Vagina (tissue), 2 donors: ENCODE measurements at regions not wholly inside any gene's neighbourhood (a gene's known extent, or its start where the extent isn't known, plus 50 kb on each side); places are given as distances from the start of the nearest gene placed in this dataset.
"Not testable (repeated sequence)": the region's sequence is repeated elsewhere in the genome, so short reads cannot be mapped to it uniquely, and the experiment has no call there.

Source experiments
- DNase-seq, 2 donors: peaks; one replicate each; pipeline ENCODE4 v3.0.0-alpha.2; 2017; ENCODE audit errors: extremely low spot score in 2 of 2
- H3K27ac ChIP-seq: fragments of 200-600 bp; sonication (generic); one replicate; pipeline ENCODE4 v1.5.1; 2019
- H3K27me3 ChIP-seq: fragments of 200-600 bp; sonication (generic); one replicate; pipeline ENCODE4 v1.5.1; 2019
- H3K36me3 ChIP-seq, 2 donors: fragments of 200-600 bp; sonication (generic); one replicate each; pipeline ENCODE4 v1.5.1; 2017 to 2019
- H3K4me1 ChIP-seq: fragments of 200-600 bp; sonication (generic); one replicate; pipeline ENCODE4 v1.5.1; 2019
- H3K4me3 ChIP-seq, 2 donors: fragments of 200-600 bp; sonication (generic); 1 replicate in 1 of 2; 2 replicates in 1 of 2; pipeline ENCODE4 v1.5.1; 2016 to 2019
- H3K9me3 ChIP-seq: fragments of 200-600 bp; sonication (generic); one replicate; pipeline ENCODE4 v1.5.1; 2019
- POLR2A ChIP-seq, 2 donors: fragments of 450-650 bp; IDR thresholded peaks; one replicate each; pipeline ENCODE4 v1.6.1; 2017; ENCODE audit warnings: antibody characterized with exemption in 2 of 2, mild to moderate bottlenecking in 2 of 2, moderate library complexity in 2 of 2
- POLR2AphosphoS5 ChIP-seq, 2 donors: sonication (generic); formaldehyde crosslinking; IDR thresholded peaks; one replicate each; pipeline ENCODE4 v1.9.0; 2017; ENCODE audit warnings: antibody characterized with exemption in 2 of 2, mild to moderate bottlenecking in 2 of 2, low read depth in 1 of 2; ENCODE audit not compliant: insufficient read depth in 1 of 2
- intact Hi-C: fragments of 100-400 bp; cut with DNase I; formaldehyde crosslinking; loops from one replicate; pipeline ENCODE4 v1.15.1; 2023
- TF ChIP-seq, protein P1 (sequence below), 3 experiments: fragments of 450-650 bp in 2 of 3; fragments of 200-600 bp in 1 of 3; sonication (generic) in 1 of 3; IDR thresholded peaks; one replicate each; pipeline ENCODE4 v1.5.1; 2017 to 2019; ENCODE audit warnings: antibody characterized with exemption in 3 of 3, mild to moderate bottlenecking in 2 of 3, moderate library complexity in 2 of 3

DNA sequence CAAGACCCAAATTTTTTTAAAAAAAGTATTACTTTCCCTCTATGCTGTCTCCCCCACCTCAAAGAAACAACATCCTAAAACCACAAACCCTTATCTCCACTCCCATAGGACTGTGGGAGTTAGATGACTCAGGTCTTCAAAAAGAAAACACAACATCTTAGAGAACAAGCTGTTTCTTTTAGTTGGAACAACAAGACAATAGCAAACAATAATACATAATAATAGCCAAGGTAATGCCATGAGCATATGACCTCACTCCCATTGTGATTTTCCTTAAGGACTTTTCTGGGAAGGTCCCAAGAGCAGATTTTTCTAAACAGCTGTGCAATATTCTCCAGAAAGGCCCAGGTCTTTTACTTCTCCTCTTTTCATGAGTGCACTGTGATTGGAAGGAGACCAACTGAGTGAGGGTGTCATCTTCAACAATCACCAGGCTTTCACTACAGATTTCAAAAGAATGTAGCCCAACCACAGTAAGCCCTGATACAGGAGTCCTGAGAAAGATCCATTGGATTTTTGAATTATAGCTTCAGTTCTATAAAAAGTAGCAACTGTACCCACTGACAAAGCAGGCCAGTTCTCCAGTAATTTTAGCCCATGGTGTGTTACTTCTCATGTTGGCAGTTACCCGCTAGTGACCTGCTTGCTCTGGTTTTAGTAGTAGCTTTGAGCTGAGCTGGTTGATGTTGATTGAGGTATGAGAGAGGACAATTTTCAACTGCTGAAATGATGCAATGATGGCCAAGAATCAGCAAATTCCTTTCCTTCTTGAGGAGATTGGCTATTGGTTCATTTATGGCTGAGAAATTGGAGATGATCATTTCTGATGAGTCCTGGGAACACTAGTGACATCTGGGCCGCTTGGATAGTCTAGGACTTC lies 144.5 kb upstream of the TCF4 start:
- intact Hi-C loops = no loop called here
- no peak overlapping the region for H3K27ac ChIP-seq

DNA sequence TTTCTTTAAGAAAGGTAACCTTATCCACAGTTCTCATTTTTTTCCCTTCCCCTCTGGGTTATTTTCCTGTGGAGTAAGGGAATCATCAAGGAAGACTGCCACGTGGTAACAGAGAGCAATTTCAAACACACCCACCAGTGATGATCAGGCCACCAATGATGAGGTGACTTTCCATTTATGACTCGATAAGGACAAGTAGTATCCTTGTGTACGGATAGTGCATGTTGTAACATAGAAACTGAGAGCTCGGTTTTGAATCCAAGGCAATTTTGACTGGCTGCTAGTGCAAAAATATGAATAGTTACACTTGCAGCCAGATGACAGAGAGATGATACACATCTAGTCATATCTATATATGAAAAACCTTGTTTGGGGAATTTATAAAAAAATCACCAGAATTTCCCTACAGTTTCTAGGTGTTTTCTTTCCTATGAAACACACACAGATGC lies 143.6 kb upstream of the TCF4 start:
- TF ChIP-seq POLR2AphosphoS5 (IDR thresholded peaks at IDR 0.05; ENCODE audit: insufficient read depth in 1 of 2, low read depth in 1 of 2) (no peak), POLR2A (IDR thresholded peaks at IDR 0.05) (no peak)
- TF ChIP-seq, protein P1, sequence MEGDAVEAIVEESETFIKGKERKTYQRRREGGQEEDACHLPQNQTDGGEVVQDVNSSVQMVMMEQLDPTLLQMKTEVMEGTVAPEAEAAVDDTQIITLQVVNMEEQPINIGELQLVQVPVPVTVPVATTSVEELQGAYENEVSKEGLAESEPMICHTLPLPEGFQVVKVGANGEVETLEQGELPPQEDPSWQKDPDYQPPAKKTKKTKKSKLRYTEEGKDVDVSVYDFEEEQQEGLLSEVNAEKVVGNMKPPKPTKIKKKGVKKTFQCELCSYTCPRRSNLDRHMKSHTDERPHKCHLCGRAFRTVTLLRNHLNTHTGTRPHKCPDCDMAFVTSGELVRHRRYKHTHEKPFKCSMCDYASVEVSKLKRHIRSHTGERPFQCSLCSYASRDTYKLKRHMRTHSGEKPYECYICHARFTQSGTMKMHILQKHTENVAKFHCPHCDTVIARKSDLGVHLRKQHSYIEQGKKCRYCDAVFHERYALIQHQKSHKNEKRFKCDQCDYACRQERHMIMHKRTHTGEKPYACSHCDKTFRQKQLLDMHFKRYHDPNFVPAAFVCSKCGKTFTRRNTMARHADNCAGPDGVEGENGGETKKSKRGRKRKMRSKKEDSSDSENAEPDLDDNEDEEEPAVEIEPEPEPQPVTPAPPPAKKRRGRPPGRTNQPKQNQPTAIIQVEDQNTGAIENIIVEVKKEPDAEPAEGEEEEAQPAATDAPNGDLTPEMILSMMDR (IDR thresholded peaks at IDR 0.05) = no peak
- Histone ChIP-seq H3K27ac (no peak overlapping the region), H3K36me3 (no peaks in the 10 kb centered on the region), H3K9me3 (no peaks in the 10 kb centered on the region), H3K27me3 (no peaks in the 10 kb centered on the region), H3K4me3 (no peak overlapping the region), H3K4me1 (no peaks in the 10 kb centered on the region)
- DNase-seq = no peak
- intact Hi-C loops = no loop called here

More for the DNA sequence above, 144.5 kb upstream of the TCF4 start:
- no peak for DNase-seq
- TF ChIP-seq POLR2AphosphoS5 (IDR thresholded peaks at IDR 0.05; ENCODE audit: insufficient read depth in 1 of 2, low read depth in 1 of 2) = no peak
- TF ChIP-seq, protein P1 (IDR thresholded peaks at IDR 0.05) = no peak
- no peak for TF ChIP-seq POLR2A (IDR thresholded peaks at IDR 0.05)
- Histone ChIP-seq H3K4me1 (no peaks in the 10 kb centered on the region), H3K36me3 (no peaks in the 10 kb centered on the region), H3K4me3 (no peak overlapping the region), H3K27me3 (no peaks in the 10 kb centered on the region), H3K9me3 (no peaks in the 10 kb centered on the region)

DNA sequence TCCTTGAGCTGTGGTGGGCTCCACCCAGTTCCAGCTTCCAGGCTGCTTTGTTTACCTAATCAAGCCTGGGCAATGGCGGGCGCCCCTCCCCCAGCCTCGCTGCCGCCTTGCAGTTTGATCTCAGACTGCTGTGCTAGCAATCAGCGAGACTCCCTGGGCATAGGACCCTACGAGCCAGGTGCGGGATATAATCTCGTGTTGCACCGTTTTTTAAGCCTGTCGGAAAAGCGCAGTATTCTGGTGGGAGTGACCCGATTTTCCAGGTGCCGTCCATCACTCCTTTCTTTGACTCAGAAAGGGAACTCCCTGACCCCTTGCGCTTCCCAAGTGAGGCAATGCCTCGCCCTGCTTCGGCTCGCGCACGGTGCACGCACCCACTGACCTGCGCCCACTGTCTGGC lies 133.0 kb upstream of the TCF4 start:
- H3K9me3 ChIP-seq, intact Hi-C loops, H3K27me3 ChIP-seq, H3K4me3 ChIP-seq, H3K4me1 ChIP-seq, DNase-seq, H3K27ac ChIP-seq, H3K36me3 ChIP-seq: not testable (repeated sequence)

DNA sequence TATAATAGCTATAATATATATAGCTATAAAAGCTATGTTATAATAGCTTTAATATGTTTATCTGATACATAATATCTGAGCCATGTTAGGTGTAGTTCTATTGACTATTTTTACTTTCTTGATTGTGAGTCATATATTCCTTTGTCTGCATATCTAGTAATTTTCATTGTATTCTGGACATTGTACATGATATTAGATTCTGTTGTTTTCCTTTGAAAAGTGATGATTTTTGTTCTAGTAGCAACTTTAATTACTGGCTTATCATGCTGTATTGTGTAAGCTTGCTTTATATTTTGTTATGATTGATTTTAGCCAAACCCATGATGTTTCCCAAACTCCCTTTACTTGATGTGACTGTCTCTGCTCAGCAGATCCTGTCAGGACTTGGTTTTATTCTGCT lies 125.7 kb upstream of the TCF4 start:
- intact Hi-C loops = no loop called here
- no peak for DNase-seq
- peaks cover 10% of the 10 kb centered on the region for H3K9me3 ChIP-seq
- H3K27ac ChIP-seq = no peak overlapping the region
- H3K27me3 ChIP-seq = no peaks in the 10 kb centered on the region
- H3K36me3 ChIP-seq = no peaks in the 10 kb centered on the region
- no peak for TF ChIP-seq POLR2AphosphoS5 (IDR thresholded peaks at IDR 0.05; ENCODE audit: insufficient read depth in 1 of 2, low read depth in 1 of 2)
- TF ChIP-seq POLR2A (IDR thresholded peaks at IDR 0.05) = no peak
- TF ChIP-seq, protein P1 (IDR thresholded peaks at IDR 0.05) = no peak
- H3K4me1 ChIP-seq = no peaks in the 10 kb centered on the region
- no peak overlapping the region for H3K4me3 ChIP-seq

DNA sequence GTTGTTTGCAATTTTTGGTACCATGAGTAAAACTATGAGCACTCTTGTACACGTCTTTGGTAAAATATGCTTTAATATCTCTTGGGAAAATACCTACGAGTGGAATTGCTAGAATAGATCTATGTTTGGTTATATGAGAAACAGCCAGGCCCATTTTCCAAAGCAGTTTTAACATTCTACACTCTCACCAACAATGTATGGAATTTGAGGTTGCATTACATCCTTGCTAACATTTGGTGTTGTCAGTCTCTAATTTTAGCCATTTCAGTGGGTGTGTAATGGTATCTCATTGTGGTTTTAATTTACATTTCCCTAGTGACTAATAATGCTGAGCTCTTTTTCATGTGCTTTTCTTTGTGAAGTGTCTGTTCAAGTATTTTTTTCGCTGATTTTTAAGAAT lies 118.9 kb upstream of the TCF4 start:
- TF ChIP-seq POLR2A (IDR thresholded peaks at IDR 0.05) (no peak), POLR2AphosphoS5 (IDR thresholded peaks at IDR 0.05; ENCODE audit: insufficient read depth in 1 of 2, low read depth in 1 of 2) (no peak)
- TF ChIP-seq, protein P1 (IDR thresholded peaks at IDR 0.05) = no peak
- intact Hi-C loops = no loop called here

More for the DNA sequence above, 118.9 kb upstream of the TCF4 start:
- Histone ChIP-seq H3K9me3 (no peaks in the 10 kb centered on the region), H3K27ac (no peak overlapping the region), H3K27me3 (no peaks in the 10 kb centered on the region), H3K4me1 (no peaks in the 10 kb centered on the region), H3K4me3 (no peak overlapping the region), H3K36me3 (no peaks in the 10 kb centered on the region)
- no peak for DNase-seq
